ENCODE measurements at regions not wholly inside any gene's neighbourhood (a gene's known extent, or its start where the extent isn't known, plus 50 kb on each side); places are given as distances from the start of the nearest gene placed in this dataset.
A peak's percentile ranks its signal among the peaks of the same experiment; 100 is the strongest.

DNA sequence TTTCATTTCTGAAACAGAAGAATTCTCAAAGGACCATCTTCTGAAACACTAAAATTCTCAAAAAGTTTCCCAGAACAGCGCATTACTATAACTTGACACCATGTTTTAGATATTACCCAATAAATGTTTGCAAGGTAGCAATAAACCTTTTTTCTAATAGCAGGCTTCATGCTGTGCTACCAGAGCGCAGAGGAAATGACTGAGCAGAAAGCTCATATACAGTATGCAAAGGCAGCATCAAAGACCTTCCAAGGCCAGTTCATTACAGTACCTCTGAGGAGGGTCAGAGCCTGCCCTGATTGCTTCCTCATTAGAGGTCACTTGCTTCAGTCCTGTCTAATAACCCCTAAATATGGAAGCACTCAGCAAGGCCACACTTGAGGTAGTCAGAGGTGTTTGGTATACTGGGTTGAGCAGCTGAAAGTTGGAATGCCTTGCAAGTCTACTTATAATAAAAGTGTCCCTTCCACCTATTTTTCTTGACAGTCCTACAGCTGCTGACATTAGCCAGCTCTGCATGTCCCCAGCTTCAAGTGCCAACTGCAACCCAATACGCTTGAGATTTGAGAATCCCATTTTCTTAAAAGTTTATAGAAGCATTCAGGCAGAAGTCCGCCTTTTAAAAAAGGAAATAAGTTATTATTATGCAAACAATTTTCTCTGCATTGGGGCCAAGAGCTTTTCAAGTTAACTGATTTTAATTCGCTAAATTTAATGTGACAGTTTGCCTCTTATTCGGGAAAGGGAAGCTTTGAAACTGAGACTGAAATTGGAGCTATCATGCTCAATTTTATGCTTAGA is 207.2 kb downstream of the ZC3H11B start:
- ATAC-seq (no peak), DNase-seq (ENCODE audit: low spot score) (no peak)

DNA sequence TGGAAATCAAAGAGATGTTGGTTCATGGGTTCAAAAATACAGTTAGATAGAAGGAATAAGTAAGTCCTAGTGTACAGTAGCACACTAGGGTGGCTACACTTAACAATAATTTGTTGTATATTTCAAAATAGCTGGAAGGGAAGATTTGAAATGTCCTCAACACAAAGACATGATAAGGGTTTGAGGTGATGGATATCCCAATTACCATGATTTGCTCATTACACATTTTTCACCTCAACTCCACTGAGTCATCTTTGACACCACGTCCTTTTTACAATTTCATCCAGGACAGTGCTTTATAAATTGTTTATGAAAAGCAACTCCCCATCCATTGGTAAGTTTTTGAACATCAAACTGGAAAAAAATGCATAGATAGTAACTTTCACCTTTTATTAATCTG is 208.3 kb downstream of the ZC3H11B start:
- DNase-seq (ENCODE audit: low spot score) (no peak), ATAC-seq (no peak)

DNA sequence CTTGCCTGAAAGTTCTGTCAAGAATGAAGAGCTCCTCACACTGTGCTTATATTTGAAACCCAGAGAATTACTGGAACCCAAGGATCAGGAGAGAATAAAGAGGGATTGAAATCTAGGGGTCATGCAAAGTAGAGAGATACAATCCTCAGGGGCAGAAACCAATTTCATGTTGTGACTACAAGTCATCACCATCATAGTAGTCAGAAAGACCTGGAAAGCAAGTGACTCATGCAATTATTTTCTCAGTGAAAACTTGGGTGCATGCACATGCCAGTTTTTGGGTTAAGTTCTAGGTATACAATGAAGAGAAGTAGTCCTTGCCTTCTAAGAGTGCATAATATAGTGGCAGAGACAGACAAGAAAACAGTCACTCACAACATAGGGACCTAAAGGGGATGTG is 210.0 kb downstream of the ZC3H11B start:
- no peak for ATAC-seq
- DNase-seq (ENCODE audit: low spot score), result no peak

DNA sequence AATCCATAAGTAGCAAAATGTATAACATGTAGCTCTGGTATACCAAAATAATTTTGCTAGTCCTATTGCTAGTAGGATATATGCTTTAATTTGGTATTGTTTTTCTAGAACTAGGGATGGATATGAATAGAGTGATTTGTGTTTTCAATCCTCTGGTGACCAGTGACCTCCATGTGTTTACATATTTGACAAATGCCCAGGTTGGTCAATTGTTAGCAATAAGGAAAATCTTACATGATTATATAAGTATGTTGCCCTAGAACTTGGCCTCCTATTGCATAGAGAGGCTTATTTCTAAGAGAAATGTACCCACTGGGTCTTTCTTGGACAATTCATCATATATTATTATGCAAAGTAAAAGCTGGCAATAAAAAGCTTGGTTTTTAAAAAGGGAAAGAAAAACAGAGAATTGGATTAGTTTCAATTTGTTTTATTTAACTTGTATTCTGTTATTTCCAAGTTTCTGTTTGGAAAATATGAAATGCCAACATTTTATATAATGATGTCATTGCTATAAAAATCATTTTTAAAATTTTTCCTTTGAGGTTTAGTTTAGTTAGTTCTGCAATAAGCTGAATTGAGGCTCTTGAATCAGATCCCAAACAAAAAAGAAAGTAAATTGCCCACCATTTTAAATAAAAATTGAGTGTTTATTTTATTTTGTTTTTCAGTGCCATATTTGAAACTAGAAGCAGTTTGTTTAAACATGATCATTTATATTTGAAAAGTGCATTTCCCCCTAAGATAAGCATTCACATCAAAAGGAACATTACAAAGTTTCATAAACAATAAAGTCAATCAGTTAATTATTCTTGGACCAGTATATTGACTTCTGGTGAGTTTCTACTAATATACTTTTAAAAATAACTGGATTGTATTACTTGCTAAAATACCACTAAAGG is 210.9 kb downstream of the ZC3H11B start:
- DNase-seq (ENCODE audit: low spot score), result no peak
- peak; percentile 25 for ATAC-seq

DNA sequence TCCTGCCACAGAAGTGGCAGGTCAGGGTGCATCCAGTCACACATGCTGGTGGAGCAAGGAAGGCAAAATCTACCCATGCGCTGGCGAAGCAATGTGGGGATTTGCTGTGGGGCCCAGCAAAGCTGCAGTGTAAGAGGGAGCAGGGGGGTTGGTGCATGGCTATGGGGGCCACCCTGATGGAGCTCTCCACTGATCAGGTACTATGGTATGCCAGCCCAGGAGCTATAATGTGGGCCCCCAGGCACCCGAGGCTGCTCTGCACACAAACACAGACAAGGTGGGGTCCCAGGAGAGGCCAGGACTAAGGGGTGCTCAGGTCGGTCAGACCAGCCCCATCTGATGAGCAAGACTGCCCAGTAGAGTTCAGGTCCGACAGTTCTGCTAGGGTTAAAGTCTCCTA is 213.5 kb downstream of the ZC3H11B start:
- no peak for ATAC-seq
- no peak for DNase-seq (ENCODE audit: low spot score)

DNA sequence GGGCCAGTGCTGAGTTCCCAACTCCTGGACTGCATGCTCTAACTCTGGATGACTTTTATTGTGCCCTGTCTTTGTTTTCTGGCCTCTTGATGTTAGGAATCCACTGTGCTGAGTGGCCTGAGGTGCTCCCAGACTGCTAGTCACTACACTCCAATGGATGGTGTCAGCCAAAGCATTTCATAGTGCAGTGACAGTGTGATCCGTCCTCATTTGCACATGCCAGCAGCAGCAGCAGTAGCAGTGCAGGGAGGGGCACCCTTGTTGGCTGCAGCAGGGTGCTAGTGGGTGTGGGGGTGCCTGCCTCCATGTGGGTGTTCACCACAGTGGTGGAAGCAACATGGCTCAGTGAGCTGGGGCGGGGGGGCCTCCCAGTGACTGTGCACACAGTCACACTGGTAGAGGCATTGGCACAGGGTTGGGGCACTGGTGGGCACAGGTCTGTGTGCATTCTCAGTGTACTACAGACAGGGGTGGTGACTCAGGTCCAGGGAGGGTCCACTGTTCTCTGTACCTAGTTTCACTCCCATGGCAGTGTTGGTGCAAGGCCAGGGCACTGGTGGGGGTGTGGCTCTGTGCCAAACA is 214.0 kb downstream of the ZC3H11B start:
- no peak for DNase-seq (ENCODE audit: low spot score)
- no peak for ATAC-seq

DNA sequence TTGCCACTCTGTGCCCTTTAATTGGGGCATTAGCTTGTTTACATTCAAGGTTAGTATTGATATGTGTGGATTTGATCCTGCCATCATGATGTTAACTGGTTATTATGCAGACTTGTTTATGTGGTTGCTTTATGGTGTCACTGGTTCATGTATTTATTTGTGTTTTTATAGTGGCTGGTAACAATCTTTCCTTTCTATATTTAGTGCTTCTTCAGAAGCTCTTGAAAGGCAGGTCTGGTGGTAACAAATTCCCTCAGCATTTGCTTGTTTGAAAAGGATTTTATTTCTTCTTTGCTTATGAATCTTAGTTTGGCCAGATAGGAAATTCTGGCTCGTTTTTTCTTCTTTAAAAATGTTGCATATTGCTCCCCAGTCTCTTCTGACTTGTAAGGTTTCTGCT is 215.4 kb downstream of the ZC3H11B start:
- no peak for ATAC-seq
- DNase-seq (ENCODE audit: low spot score), result no peak

DNA sequence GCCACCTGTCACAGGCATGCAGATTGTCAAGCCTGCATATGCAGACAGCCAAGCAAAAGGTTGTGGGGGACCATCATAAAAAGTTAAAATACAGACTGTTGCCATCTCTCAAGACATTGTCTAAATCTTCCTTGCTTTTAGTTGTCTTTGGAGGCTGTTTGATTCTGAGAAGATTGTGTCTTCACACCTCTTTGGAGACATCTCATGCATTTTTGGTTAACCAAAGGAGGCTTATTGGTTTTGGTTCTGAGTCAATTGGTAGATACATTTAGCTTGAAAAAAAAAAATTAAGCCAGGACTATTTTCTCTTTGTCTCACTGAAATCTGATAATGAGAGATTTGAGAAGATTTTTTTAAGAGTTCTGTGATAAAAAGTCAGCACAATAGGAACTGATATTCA is 217.6 kb downstream of the LYPLAL1 start:
- ATAC-seq, result no peak
- no peak for DNase-seq (ENCODE audit: low spot score)

DNA sequence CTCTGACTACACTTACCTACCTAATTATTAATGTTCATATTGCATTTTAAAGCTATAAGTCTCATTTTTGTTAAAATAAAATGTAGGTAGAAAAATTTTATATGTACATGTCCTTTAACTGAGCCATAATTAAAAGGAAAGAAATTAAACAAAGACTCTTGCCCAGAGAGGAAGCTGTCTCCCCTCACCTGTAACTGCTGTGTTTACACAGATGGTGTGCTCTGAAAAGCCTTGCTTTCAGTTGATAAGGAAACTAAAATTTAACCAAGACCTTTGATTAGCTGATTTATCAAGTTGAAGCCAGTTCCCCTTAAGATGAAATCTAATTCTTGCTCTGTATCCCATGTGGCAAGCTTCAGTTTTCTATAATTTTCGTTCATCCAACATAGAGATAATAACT is 213.5 kb downstream of the LYPLAL1 start:
- no peak for ATAC-seq
- no peak for DNase-seq (ENCODE audit: low spot score)

DNA sequence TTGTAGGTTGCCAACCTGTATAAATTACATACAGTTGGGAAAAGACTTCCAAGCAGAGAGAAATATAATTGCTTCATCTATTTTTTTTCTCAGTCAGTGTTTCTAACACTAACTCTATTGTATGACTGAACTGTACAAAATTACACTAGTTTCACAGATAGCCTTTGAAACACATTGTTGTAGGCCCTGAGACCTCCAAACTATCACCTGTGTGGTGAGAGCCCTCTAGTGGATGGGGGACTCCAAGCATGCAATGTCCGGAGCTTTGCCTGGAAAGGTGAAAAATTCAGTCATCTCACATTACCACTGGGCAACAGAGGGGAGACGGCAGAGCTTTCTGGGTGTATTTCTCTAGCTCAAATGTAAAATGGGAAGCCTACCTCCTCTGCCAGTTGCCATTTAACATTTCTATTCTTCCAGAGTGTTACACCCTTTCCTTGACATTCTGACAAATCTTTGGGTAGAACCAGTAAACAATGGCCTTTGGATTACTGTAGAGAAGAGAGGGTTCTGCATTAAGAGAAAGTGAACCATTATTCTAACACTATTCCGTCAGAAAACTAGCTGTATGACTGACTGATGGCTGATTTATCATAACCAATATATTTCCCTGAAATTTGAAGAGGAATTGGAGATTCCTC is 212.2 kb downstream of the LYPLAL1 start:
- ATAC-seq, result peak; percentile 98
- peak; percentile 56 for DNase-seq (ENCODE audit: low spot score)

DNA sequence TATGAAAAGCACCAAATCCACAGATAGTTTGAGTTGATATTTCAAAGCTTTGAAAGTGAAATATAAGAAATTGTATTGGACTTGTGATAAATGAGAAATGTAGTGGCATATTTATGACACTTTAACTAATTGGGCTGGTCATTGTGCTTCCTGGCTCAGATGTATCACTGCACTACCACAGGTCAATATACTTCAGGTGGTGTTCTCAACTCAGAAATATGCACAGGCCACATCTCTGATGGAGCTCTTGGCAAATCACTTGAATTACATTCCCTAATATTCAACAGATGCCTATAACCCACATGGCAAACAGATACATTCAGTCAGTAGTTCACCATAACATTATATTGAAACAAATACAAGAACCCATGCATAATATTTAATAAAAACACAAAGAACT is 209.6 kb downstream of the LYPLAL1 start:
- no peak for DNase-seq (ENCODE audit: low spot score)
- no peak for ATAC-seq

DNA sequence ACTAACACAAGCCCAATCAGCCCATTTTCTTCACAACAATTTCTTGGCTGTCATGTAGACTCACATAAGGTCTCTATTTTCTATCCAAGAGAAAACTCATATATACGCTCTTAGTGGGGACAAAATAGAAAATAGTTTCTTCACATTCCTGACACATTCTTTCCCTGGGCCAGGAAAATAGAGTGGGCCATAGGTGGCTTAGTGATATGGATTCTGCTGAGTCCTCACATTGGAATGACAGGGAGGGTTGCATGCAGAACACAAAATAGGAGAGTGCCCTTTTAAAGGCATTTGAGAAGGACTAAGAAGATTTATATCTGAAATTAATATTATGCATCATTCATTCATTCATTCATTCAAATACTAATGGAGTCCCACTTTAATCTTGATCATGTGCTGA is 207.7 kb downstream of the LYPLAL1 start:
- no peak for DNase-seq (ENCODE audit: low spot score)
- no peak for ATAC-seq

DNA sequence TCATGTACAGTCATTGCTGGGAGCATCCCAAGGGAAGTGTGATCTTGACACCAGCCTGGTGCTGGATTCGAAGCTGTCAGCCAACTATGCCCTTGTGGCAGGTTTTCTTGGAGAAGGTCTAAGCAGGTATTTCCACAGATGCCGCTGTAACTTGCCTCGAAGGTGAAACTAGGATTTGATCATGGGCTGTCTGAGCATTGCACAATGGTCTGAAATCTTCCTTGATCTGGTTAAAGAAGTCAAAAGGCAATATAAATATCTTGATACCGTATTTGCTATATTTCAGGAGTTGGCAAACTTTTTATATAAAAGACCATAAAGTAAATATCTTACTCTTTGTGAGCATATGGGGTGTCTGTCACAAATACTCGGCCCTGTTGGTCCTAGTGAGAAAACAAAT is 206.8 kb downstream of the LYPLAL1 start:
- ATAC-seq, result no peak
- no peak for DNase-seq (ENCODE audit: low spot score)

DNA sequence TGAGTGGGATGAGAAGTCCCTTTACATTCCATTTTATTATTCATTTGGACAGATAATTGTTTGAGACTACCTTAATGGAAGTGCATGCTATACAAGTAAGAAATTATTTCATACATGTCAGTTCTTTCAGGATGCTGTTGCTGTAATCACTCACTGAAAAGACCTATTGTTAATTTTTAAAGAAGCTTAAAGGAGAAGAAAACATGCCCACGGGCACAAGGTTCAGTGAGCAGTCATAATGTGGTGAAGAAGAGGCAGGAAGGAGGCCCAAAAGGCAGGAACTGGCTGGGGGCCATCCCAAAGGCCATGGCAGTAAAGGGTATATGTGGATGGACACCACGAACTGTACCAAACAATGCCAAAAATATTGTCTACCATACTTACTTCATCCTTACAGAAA is 206.0 kb downstream of the LYPLAL1 start:
- DNase-seq (ENCODE audit: low spot score) (no peak), ATAC-seq (no peak)

DNA sequence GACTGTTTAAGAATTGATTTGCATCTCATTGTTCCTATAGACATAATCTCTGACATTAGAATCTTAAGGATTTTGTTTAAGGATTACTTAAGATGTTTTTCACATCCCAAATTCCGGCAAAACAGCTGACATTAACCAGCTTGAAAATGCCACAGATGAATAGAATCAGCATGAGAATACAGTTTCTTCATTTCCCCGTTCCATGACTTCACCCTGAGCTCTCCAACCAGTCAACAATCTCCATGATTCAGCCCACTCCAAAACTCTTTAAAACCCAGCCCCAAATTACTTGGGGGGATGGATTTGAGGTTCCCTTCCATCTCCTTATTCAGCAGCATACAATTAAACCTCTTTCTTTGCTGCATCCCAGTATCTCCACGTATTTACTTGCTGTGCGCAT is 201.0 kb downstream of the LYPLAL1 start:
- no peak for DNase-seq (ENCODE audit: low spot score)
- no peak for ATAC-seq

DNA sequence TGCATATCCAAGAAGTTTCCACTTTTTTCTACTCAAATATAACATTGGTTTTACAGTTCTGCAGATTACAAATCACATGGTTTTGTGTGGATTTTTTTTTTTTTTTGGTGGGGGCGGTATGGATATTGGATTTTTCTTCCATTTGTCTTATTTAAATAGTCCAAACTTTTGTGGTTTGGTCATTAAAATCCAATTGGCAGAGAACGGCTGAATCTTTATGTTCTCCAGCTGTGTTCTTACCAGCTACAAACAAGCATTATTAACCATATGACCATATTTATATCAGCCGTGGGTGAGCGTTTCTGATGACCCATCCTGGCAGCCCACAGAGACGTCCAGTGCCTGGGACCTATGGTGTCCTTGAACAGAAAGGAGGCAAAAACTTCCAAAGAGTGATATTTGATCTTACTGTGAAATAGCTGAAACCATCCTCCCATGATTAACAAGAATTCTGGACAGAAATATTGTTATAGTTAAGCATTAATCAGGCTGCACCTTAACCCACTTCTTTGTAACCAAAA is 200.4 kb downstream of the LYPLAL1 start:
- DNase-seq (ENCODE audit: low spot score) (no peak), ATAC-seq (no peak)

DNA sequence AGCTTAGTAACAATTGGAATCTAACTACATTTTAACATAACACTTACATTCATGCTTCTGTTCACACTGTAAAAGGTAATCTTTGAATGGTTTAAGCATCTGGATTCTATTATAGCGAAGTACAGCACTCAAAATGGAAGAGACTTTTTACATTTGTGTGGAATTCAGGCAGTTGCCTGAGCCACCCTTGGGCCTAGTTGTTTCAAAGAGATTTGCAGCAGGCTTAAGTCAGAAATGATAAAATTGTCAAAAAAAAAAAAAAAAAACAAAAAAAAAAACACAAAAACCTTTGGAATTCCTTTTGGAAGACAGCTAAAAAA is 199.9 kb downstream of the LYPLAL1 start:
- ATAC-seq, result no peak
- no peak for DNase-seq (ENCODE audit: low spot score)

DNA sequence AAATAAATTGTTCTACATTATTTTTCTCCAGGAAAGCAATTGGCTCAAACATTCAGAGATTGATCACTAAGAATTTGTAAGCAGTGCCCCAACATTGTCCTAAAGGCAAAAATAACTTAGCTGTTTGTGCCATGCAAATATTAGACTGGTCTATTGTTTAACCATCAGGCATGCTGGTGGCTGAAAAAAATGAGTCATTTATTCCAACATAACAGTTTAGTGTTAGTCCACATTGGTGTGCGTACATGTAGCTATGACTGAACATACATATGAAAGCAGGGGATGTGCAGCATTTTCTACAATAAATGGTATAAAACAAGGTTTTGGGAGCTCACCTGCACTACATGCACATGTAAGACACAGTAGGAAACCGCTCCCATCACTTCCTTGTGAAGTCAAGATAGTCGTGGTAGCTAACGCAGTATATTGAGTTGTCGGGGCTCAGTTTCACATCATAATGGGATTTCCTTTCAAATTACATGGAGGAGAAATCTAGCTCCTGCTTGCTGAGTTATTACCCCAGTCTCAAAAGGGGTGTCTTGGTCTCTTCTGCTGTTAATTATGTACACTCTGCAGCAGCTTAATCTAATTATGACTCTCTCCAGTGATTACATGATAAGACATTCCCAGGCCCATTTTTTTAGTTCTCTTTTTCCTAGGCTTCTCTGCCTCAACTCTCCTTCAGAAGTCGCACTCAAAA is 199.4 kb downstream of the LYPLAL1 start:
- no peak for DNase-seq (ENCODE audit: low spot score)
- no peak for ATAC-seq

DNA sequence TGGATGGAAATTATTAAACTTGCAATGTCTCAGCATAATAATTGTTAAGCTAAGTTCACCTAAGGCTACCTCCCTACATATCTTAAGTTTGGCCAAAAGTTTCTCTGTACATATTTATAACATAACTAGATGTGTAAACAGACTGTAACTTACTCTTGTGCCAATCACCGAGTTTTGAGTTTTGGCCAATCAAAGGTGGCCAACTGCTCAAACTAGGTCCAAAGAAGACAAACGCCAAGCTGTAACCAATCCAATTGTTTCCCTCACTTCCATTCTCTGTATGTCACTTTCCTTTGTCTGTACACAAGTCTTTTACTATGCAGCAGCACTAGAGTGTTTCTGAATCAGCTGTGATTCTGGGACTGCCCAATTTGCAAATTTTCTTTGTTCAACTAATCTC is 197.8 kb downstream of the LYPLAL1 start:
- ATAC-seq, result no peak
- no peak for DNase-seq (ENCODE audit: low spot score)

DNA sequence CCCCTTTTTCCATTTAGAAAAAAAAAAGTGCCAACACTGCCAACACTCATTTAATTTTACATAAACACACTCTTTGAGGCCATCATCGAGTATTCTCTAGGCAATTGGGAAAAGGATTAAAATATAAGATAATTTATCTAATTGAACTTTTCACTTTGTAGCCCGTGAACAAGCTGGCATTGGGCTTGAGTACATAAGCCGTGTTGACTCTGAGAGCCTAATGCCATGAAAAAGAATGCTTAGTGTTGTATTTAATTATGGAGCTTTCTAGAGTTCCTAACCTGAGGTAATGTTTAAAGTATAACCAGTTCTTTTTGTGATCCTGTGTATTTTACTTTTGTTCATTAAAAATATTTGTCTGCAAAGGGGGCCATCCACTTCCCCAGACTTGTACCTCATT is 193.8 kb downstream of the LYPLAL1 start:
- DNase-seq (ENCODE audit: low spot score), result no peak
- peak; percentile 50 for ATAC-seq

DNA sequence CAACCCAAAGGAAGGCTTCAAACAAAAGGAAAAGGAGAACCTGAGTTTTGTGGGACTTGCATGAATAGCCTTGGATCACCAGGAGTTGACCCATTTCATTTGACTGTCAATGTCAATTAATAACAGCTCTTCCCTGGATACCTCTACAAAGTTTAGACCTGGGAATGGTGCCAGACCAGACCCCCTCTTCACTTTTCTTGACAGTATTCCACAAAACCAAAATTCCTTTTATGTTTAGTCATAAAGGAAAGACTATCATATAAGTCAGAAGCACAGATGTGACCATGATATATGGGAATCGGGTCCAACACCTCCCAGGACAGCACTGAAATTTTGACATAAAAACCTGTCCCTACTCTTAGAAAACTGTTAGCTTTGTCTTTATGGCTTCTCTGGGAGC is 191.8 kb downstream of the LYPLAL1 start:
- DNase-seq (ENCODE audit: low spot score), result no peak
- ATAC-seq, result no peak
